ENCODE measurements at regions not wholly inside any gene's neighbourhood (a gene's known extent, or its start where the extent isn't known, plus 50 kb on each side); places are given as distances from the start of the nearest gene placed in this dataset.

DNA sequence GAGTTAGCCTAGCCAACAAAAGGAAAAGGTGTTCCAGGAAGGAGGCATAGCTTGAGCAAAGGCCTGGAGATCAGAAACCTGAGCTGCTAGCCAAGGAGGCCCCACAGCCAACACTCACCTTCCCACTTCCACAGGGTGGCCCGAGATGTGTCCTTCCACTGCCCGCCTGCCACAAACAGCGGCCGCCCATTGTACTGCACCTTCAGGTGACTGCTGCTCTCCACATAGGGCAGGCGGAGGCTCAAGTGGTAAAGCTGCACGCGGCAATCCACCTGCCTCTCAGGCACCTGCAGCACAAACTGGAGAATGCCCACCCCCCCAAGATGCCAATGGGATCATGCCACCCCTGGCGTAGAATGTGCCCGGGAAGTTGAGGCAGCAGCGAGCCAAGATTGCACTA lies 111.5 kb downstream of the RMI2 start:
- Histone ChIP-seq H3K36me3 (ENCODE audit: low read depth) (no peaks in the 10 kb centered on the region), H3K9me2 (ENCODE audit: insufficient read depth) (no peaks in the 10 kb centered on the region), H2AFZ (no peak overlapping the region), H3K9me3 (ENCODE audit: insufficient read depth, low read depth) (no peaks in the 10 kb centered on the region), H3F3A (ENCODE audit: insufficient read depth, low read depth) (no peaks in the 10 kb centered on the region), H3K27ac (no peak overlapping the region), H3K4me1 (replicated peaks; ENCODE audit: insufficient read depth) (no peaks in the 10 kb centered on the region), H3K79me2 (ENCODE audit: low read depth) (no peaks in the 10 kb centered on the region), H3K4me2 (no peak overlapping the region), H4K20me1 (ENCODE audit: insufficient read depth) (no peaks in the 10 kb centered on the region), H3K4me3 (no peak overlapping the region), H3K27me3 (ENCODE audit: insufficient read depth, low read depth) (no peaks in the 10 kb centered on the region)
- DNase-seq: no peak
- CTCF ChIA-PET: no interaction called here
- POLR2A ChIA-PET (ENCODE audit: unreplicated experiment): no interaction called here
- BruUV-seq (replicated peaks): no TSS peak
- TF ChIP-seq, protein P1, sequence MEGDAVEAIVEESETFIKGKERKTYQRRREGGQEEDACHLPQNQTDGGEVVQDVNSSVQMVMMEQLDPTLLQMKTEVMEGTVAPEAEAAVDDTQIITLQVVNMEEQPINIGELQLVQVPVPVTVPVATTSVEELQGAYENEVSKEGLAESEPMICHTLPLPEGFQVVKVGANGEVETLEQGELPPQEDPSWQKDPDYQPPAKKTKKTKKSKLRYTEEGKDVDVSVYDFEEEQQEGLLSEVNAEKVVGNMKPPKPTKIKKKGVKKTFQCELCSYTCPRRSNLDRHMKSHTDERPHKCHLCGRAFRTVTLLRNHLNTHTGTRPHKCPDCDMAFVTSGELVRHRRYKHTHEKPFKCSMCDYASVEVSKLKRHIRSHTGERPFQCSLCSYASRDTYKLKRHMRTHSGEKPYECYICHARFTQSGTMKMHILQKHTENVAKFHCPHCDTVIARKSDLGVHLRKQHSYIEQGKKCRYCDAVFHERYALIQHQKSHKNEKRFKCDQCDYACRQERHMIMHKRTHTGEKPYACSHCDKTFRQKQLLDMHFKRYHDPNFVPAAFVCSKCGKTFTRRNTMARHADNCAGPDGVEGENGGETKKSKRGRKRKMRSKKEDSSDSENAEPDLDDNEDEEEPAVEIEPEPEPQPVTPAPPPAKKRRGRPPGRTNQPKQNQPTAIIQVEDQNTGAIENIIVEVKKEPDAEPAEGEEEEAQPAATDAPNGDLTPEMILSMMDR (conservative IDR thresholded peaks at IDR 0.05): no peak
- TF ChIP-seq EZH2 (IDR thresholded peaks at IDR 0.05; ENCODE audit: low read depth): no peak
- intact Hi-C loops (cut with micrococcal nuclease; ENCODE audit: unreplicated experiment): no loop called here

DNA sequence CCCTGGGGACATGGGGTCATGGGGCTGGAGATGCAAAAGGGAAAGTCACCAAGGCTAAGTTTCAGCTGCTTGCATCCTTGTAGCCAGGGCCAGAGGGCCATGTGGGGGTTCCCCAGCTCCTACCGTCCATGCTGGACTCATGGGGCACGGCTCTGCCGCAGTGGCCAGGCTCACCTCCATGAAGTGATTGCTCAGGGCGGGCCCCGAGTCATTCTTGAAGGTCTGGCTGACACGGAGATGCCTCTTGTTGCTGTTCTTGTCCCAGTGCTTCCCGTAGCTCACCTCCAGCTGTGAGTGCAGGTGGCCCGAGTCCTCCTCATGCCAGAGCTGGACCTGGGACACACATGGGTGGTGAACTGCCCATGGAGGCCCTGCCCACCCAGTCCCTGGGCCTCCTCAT lies 114.5 kb downstream of the RMI2 start:
- ChIA-PET CTCF (interaction anchor here (0.5 kb wide), 1 partner anchor 74 kb away, joined by 3 read pairs; no protein-coding TSS in a partner anchor), POLR2A (ENCODE audit: unreplicated experiment) (no interaction called here)
- Histone ChIP-seq H3F3A (ENCODE audit: insufficient read depth, low read depth) (no peaks in the 10 kb centered on the region), H3K27me3 (ENCODE audit: insufficient read depth, low read depth) (no peaks in the 10 kb centered on the region), H2AFZ (no peak overlapping the region), H3K36me3 (ENCODE audit: low read depth) (no peaks in the 10 kb centered on the region), H3K4me1 (replicated peaks; ENCODE audit: insufficient read depth) (no peaks in the 10 kb centered on the region), H3K9me2 (ENCODE audit: insufficient read depth) (no peaks in the 10 kb centered on the region), H3K4me2 (no peak overlapping the region), H3K4me3 (no peak overlapping the region), H3K27ac (no peak overlapping the region), H4K20me1 (ENCODE audit: insufficient read depth) (no peaks in the 10 kb centered on the region), H3K9me3 (ENCODE audit: insufficient read depth, low read depth) (no peaks in the 10 kb centered on the region), H3K79me2 (ENCODE audit: low read depth) (no peaks in the 10 kb centered on the region)
- no peak for DNase-seq
- BruUV-seq (replicated peaks): no TSS peak
- TF ChIP-seq EZH2 (IDR thresholded peaks at IDR 0.05; ENCODE audit: low read depth): no peak
- TF ChIP-seq, protein P1 (conservative IDR thresholded peaks at IDR 0.05): no peak
- intact Hi-C loops (cut with micrococcal nuclease; ENCODE audit: unreplicated experiment): no loop called here

DNA sequence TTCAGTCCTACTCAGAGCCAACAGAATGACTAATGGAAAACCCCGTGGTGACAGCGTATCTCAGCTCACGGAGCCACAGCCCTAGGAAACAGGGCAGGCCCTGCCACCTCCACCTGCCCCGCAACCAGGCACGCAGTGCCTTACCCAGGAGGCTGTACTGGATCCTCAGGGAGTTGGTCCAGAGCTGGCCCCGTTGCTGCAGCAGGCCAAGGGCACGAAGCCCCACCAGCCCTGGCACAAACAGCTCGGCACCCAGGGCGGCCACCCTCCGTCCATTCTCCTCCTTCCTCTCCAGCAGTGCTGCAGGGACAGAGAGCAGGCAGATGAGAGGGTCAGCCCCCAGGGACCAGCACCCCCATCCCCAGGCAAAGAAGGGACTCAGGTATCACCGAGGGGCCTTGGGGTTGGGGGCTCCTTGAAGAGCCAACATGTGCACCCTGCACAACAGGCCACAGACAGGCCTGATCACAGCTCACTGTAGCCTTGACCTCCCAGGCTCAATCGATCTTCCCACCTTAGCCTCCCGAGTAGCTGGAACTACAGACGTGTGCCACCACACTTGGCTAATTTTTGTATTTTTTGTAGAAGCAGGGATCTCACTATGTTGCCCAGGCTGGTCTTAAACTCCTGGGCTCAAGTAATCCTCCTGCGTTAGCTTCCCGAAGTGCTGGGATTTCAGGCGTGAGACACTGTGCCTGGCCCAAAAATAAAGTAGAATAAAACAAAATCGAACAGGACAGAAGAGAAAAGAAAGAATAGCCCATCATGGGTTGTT lies 115.7 kb downstream of the RMI2 start:
- H3K27ac ChIP-seq: no peak overlapping the region
- POLR2A ChIA-PET (ENCODE audit: unreplicated experiment): interaction anchor here (0.5 kb wide), 1 partner anchor 8 kb away, joined by 3 read pairs; no protein-coding TSS in a partner anchor

More for the DNA sequence above, 115.7 kb downstream of the RMI2 start:
- H3K36me3 ChIP-seq (ENCODE audit: low read depth): no peaks in the 10 kb centered on the region
- H3F3A ChIP-seq (ENCODE audit: insufficient read depth, low read depth): no peaks in the 10 kb centered on the region
- no peaks in the 10 kb centered on the region for H3K79me2 ChIP-seq (ENCODE audit: low read depth)
- no peaks in the 10 kb centered on the region for H4K20me1 ChIP-seq (ENCODE audit: insufficient read depth)
- CTCF ChIA-PET: no interaction called here
- H3K27me3 ChIP-seq (ENCODE audit: insufficient read depth, low read depth): 0 out of 2 replicates have a peak, but pooled peaks cover 3% of the 10 kb centered on the region
- DNase-seq: no peak
- H2AFZ ChIP-seq: no peak overlapping the region
- no peak overlapping the region for H3K4me2 ChIP-seq
- no peaks in the 10 kb centered on the region for H3K4me1 ChIP-seq (replicated peaks; ENCODE audit: insufficient read depth)
- no TSS peak for BruUV-seq (replicated peaks)
- H3K4me3 ChIP-seq: no peak overlapping the region
- no peak for TF ChIP-seq EZH2 (IDR thresholded peaks at IDR 0.05; ENCODE audit: low read depth)
- TF ChIP-seq, protein P1 (conservative IDR thresholded peaks at IDR 0.05): no peak
- H3K9me3 ChIP-seq (ENCODE audit: insufficient read depth, low read depth): no peaks in the 10 kb centered on the region
- H3K9me2 ChIP-seq (ENCODE audit: insufficient read depth): no peaks in the 10 kb centered on the region
- intact Hi-C loops (cut with micrococcal nuclease; ENCODE audit: unreplicated experiment): no loop called here

All from PC-9 (cell line).